H9 (cell line): ENCODE measurements at regions not wholly inside any gene's neighbourhood (a gene's known extent, or its start where the extent isn't known, plus 50 kb on each side); places are given as distances from the start of the nearest gene placed in this dataset.

Experiments
- DNase-seq: peaks from one replicate; pipeline ENCODE4 v3.0.0-alpha.2; 2017
- H2AFZ ChIP-seq: one replicate; pipeline ENCODE4 v1.6.1; 2013; ENCODE audit warnings: mild to moderate bottlenecking, low read length, control low read depth, moderate library complexity
- H2AK5ac ChIP-seq: 2 replicates; pipeline ENCODE4 v1.6.1; 2013; ENCODE audit warnings: low read length, control low read depth, mixed read lengths; ENCODE audit not compliant: insufficient read length
- H2BK120ac ChIP-seq: one replicate; pipeline ENCODE4 v1.6.1; 2013; ENCODE audit warnings: low read depth, mild to moderate bottlenecking, low read length, control low read depth, inconsistent platforms; ENCODE audit not compliant: poor library complexity, severe bottlenecking
- H2BK12ac ChIP-seq: 2 replicates; pipeline ENCODE4 v1.6.1; 2013; ENCODE audit warnings: low read length, control low read depth, mixed read lengths, low read depth; ENCODE audit not compliant: insufficient read length
- H2BK15ac ChIP-seq: 2 replicates; pipeline ENCODE4 v1.6.1; 2013; ENCODE audit warnings: low read depth, low read length, control low read depth
- H2BK20ac ChIP-seq: one replicate; pipeline ENCODE4 v1.6.1; 2013; ENCODE audit warnings: low read depth, mild to moderate bottlenecking, low read length, control low read depth, inconsistent platforms; ENCODE audit not compliant: poor library complexity, severe bottlenecking
- H2BK5ac ChIP-seq: 2 replicates; pipeline ENCODE4 v1.6.1; 2013; ENCODE audit warnings: low read length, control low read depth, mixed read lengths; ENCODE audit not compliant: insufficient read length
- H3K14ac ChIP-seq: 2 replicates; pipeline ENCODE4 v1.6.1; 2013; ENCODE audit warnings: low read length, control low read depth; ENCODE audit not compliant: insufficient read depth
- H3K18ac ChIP-seq: 2 replicates; pipeline ENCODE4 v1.6.1; 2013; ENCODE audit warnings: low read depth, mild to moderate bottlenecking, mixed read lengths, low read length, control low read depth; ENCODE audit not compliant: insufficient read length
- H3K23ac ChIP-seq: 2 replicates; pipeline ENCODE4 v1.6.1; 2013; ENCODE audit warnings: low read length, control low read depth, mixed read lengths, low read depth; ENCODE audit not compliant: insufficient read length
- H3K23me2 ChIP-seq: 2 replicates; pipeline ENCODE4 v1.6.1; 2013; ENCODE audit warnings: low read depth, mild to moderate bottlenecking, mixed read lengths, low read length, control low read depth; ENCODE audit not compliant: insufficient read length, poor library complexity, severe bottlenecking
- H3K27ac ChIP-seq: 2 replicates; pipeline ENCODE4 v1.5.1; 2013; ENCODE audit warnings: low read length, control low read depth, mixed read lengths, low read depth; ENCODE audit not compliant: insufficient read length
- H3K27me3 ChIP-seq: 2 replicates; pipeline ENCODE4 v1.6.1; 2013; ENCODE audit warnings: low read length, control low read depth, inconsistent platforms; ENCODE audit not compliant: insufficient read depth
- H3K4ac ChIP-seq: 2 replicates; pipeline ENCODE4 v1.6.1; 2013; ENCODE audit warnings: low read depth, mild to moderate bottlenecking, control low read depth, inconsistent platforms, low read length, moderate library complexity
- H3K4me1 ChIP-seq: 2 replicates; pipeline ENCODE4 v1.6.1; 2013; ENCODE audit warnings: low read length, control low read depth, inconsistent platforms; ENCODE audit not compliant: insufficient read depth
- H3K4me2 ChIP-seq: 2 replicates; pipeline ENCODE4 v1.6.1; 2013; ENCODE audit warnings: low read length, control low read depth, mixed read lengths; ENCODE audit not compliant: insufficient read length, insufficient read depth
- H3K56ac ChIP-seq: 2 replicates; pipeline ENCODE4 v1.6.1; 2013; ENCODE audit warnings: low read depth, mild to moderate bottlenecking, mixed read lengths, low read length, control low read depth; ENCODE audit not compliant: insufficient read length
- H3K79me1 ChIP-seq: 2 replicates; pipeline ENCODE4 v1.6.1; 2013; ENCODE audit warnings: low read depth, mild to moderate bottlenecking, moderate library complexity, low read length, control low read depth, inconsistent platforms; ENCODE audit not compliant: insufficient read depth, poor library complexity, severe bottlenecking
- H3K79me2 ChIP-seq: 2 replicates; pipeline ENCODE4 v1.6.1; 2013; ENCODE audit warnings: low read length, control low read depth, inconsistent platforms; ENCODE audit not compliant: insufficient read depth
- H3K9ac ChIP-seq: 2 replicates; pipeline ENCODE4 v1.6.1; 2013; ENCODE audit warnings: low read length, control low read depth, mixed read lengths; ENCODE audit not compliant: insufficient read length; ENCODE audit errors: extremely low read depth
- H3K9me3 ChIP-seq: one replicate; pipeline ENCODE4 v1.6.1; 2013; ENCODE audit warnings: low read depth, low read length, inconsistent platforms; ENCODE audit not compliant: control insufficient read depth
- H3T11ph ChIP-seq: one replicate; pipeline ENCODE4 v1.6.1; 2013; ENCODE audit warnings: mild to moderate bottlenecking, low read length, control low read depth, inconsistent platforms
- H4K20me1 ChIP-seq: one replicate; pipeline ENCODE4 v1.6.1; 2013; ENCODE audit not compliant: control insufficient read depth, insufficient read length, insufficient read depth
- H4K5ac ChIP-seq: 2 replicates; pipeline ENCODE4 v1.6.1; 2013; ENCODE audit warnings: low read depth, mild to moderate bottlenecking, mixed read lengths, low read length, control low read depth; ENCODE audit not compliant: insufficient read length
- H4K8ac ChIP-seq: replicated peaks from 2 replicates; pipeline ENCODE4 v1.6.1; 2013; ENCODE audit warnings: low read length, control low read depth, mixed read lengths, low read depth; ENCODE audit not compliant: insufficient read length
- H4K91ac ChIP-seq: 2 replicates; pipeline ENCODE4 v1.6.1; 2013; ENCODE audit warnings: low read depth, mild to moderate bottlenecking, moderate library complexity, mixed read lengths, low read length, control low read depth; ENCODE audit not compliant: insufficient read length
- H3K27ac Mint-ChIP-seq, 3 experiments: 2 replicates in 2 of 3; 3 replicates in 1 of 3; pipeline ENCODE4 v1.8.0; 2020 to 2021; ENCODE audit warnings: mixed read lengths in 3 of 3, mild to moderate bottlenecking in 1 of 3, moderate library complexity in 1 of 3
- H3K27me3 Mint-ChIP-seq: 2 replicates; pipeline ENCODE4 v1.8.0; 2021; ENCODE audit warnings: low read depth, mild to moderate bottlenecking, moderate library complexity, mixed read lengths
- H3K36me3 Mint-ChIP-seq, 3 experiments: 2 replicates in 2 of 3; 3 replicates in 1 of 3; pipeline ENCODE4 v1.8.0; 2020 to 2021; ENCODE audit warnings: low read depth in 3 of 3, mixed read lengths in 3 of 3; ENCODE audit not compliant: insufficient read depth in 1 of 3
- H3K4me1 Mint-ChIP-seq, 2 experiments: 2 replicates each; pipeline ENCODE4 v1.8.0; 2020; ENCODE audit warnings: mixed read lengths in 2 of 2
- H3K4me3 Mint-ChIP-seq, 2 experiments: 2 replicates in 1 of 2; 3 replicates in 1 of 2; pipeline ENCODE4 v1.8.0; 2020 to 2021; ENCODE audit warnings: mild to moderate bottlenecking in 2 of 2, mixed read lengths in 2 of 2, moderate library complexity in 1 of 2
- H3K9me3 Mint-ChIP-seq, 2 experiments: 2 replicates in 1 of 2; 3 replicates in 1 of 2; pipeline ENCODE4 v1.8.0; 2020; ENCODE audit warnings: mild to moderate bottlenecking in 2 of 2, mixed read lengths in 2 of 2, moderate library complexity in 1 of 2
- CTCF ChIP-seq: fragments of 200-600 bp; sonication (generic); conservative IDR thresholded peaks from 3 replicates; pipeline ENCODE4 v1.8.0; 2021; ENCODE audit warnings: antibody characterized with exemption, mild to moderate bottlenecking
- WGBS: extraction: QIAGEN DNeasy Blood & Tissue Kit; methylation state at CpG from one replicate; pipeline ENCODE4 v1.1.7; 2013; ENCODE audit warnings: missing lambda C conversion rate, low lambda C conversion rate, mixed read lengths; ENCODE audit not compliant: insufficient read length; ENCODE audit errors: extremely low coverage; 5-methylcytosine and 5-hydroxymethylcytosine counted together

DNA sequence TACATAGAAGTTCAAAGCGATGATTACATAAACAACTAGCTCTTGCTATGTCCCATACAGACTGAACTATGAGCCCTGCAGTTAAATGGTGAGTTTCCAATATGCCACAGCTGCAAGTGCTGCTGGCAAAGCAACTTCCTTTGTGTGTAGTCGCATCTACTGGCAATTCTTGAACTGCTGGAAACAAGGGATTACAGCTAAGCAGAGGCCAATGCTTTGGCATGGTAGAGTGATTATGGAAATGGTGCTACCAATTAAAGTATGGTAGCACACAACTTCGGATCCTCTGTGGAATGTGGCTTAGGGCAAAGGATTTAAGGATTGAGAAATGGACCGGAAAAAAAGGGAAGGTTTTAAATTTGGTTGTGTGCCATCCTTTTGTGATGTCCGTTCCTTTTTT, 856.6 kb downstream of the MAT2B start:
- H4K5ac ChIP-seq, result no peak overlapping the region
- no peak overlapping the region; a peak in 1 of 7 replicates for H3K27ac Mint-ChIP-seq
- no peak for DNase-seq

More for the DNA sequence above, 856.6 kb downstream of the MAT2B start:
- Histone ChIP-seq H2AK5ac (no peak overlapping the region), H3T11ph (no peak overlapping the region), H3K9ac (no peak overlapping the region), H2BK20ac (no peak overlapping the region), H3K27me3 (no peaks in the 10 kb centered on the region), H2BK15ac (no peak overlapping the region), H3K18ac (no peak overlapping the region), H2AFZ (no peak overlapping the region), H3K56ac (no peak overlapping the region), H3K4ac (no peak overlapping the region), H4K91ac (no peak overlapping the region), H2BK5ac (no peak overlapping the region), H3K9me3 (no peaks in the 10 kb centered on the region), H2BK120ac (no peak overlapping the region), H3K27ac (no peak overlapping the region), H3K23me2 (no peaks in the 10 kb centered on the region), H3K79me2 (no peaks in the 10 kb centered on the region), H3K4me2 (no peak overlapping the region), H3K79me1 (no peaks in the 10 kb centered on the region), H4K8ac (no peak overlapping the region), H3K4me1 (no peaks in the 10 kb centered on the region), H2BK12ac (no peak overlapping the region), H3K23ac (no peak overlapping the region), H3K14ac (no peak overlapping the region), H4K20me1 (no peaks in the 10 kb centered on the region)
- no peaks in the 10 kb centered on the region for H3K27me3 Mint-ChIP-seq
- no peaks in the 10 kb centered on the region for H3K36me3 Mint-ChIP-seq
- H3K4me1 Mint-ChIP-seq, result peaks cover 7 to 8% of the 10 kb centered on the region in 2 experiments
- no peaks in the 10 kb centered on the region for H3K9me3 Mint-ChIP-seq
- no CpG with 5 or more reads among the region's 5 CpGs for WGBS
- TF ChIP-seq CTCF, result no peak
- no peak overlapping the region for H3K4me3 Mint-ChIP-seq
